ENCODE measurements at regions not wholly inside any gene's neighbourhood (a gene's known extent, or its start where the extent isn't known, plus 50 kb on each side); places are given as distances from the start of the nearest gene placed in this dataset.

DNA sequence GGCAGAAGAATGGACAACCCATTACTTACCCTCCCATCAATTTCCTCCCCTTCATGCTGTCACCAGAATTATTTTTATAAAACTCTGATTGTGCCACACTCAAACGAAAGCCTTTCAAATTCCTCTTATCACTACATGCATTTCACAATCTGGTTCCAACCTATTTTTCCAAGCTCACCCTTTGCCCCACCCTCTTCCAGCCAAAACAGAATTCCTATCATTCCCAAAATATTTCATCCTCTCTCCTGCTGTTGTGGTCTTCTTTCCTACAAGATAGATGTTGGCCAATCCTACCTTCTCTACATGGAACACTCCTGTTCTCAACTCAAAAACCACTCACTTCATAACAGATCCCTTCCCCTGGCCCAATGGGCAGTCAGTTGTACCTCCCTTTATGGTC is 111.5 kb downstream of the ELAPOR2 start:
- no peak for DNase-seq (ENCODE audit: low read depth)

DNA sequence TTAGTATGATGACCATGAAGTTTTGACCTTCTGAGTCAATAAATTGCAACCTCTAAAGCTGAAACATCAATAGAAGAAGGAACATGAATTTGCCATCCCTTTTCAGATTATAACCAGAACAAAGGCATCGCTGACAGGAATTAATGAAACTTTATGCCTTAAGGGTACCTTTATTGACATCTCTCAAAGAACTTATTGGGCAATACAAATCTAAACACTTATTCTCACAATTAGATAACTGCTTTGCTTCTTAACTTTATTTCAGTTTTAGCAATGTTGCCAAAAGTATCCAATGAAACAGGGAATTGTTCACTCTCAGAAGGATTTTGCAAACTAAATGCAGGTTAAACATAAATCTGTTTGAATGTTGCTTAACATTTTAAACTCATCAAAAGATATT is 116.0 kb downstream of the ELAPOR2 start:
- DNase-seq (ENCODE audit: low read depth), result no peak

DNA sequence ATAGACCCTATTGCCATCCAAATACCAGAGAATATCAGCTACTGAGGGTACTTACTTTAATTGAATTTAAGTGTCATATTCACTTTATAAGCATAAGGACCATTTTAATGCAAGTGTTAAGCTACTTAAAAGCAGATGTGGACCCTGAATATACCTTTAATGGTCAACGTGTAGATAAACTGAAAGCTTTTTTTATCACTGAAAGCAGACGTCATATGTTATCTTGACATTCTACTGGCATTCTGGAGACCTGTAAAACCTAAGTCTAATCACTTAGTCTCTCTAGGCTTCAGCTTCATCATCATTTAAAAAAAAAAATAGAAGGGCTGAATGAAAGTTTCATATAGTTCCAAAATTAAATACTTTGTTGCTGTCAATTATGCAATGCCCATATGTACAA is 116.5 kb downstream of the ELAPOR2 start:
- no peak for DNase-seq (ENCODE audit: low read depth)

DNA sequence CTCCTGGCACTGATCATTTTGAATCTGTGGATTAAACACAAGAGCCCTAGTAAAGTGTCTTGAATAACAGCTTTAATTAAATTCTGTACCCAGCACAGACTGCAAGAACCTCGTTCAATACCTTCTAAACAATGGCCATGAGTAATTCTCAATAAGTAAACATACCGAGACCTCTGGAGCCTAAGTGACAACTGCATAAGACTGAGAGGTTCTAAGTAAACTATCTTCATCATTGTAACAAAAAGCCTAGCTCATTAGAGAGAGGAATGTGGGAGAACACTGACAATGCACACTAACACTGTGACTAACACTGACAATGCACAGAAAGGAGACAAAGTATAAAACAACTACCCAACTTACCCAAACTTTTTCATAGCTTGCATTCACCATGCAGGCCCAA is 117.4 kb downstream of the ELAPOR2 start:
- no peak for DNase-seq (ENCODE audit: low read depth)

DNA sequence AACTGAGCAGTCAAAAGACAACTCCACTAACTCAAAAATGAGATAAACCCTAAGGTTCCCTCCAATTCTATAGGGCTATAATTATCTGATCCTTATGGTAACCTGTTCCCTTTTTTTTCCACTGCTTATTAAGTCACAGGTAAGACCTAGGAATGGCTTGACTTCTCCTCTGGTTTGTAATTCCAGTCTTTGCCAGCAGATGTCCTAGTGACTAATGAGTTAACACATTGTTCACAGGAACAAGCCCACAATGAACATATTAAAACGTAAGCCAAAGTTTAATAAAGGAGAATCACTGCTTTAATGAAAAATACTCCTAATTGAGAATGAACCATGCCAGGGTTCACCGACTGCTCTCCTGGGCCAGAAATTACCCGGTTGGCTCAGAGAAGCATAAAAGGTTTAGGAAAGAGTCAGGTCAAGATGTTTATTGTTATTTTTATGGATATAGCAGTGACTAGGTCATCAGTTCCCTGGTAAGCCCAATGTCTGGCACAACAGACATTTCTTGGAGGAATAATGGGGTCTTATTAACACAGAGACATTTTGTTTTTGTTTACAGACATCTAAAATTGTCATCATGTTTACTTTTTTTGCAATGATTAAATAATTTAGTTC is 120.1 kb downstream of the ELAPOR2 start:
- peak; percentile 20 for DNase-seq (ENCODE audit: low read depth)

DNA sequence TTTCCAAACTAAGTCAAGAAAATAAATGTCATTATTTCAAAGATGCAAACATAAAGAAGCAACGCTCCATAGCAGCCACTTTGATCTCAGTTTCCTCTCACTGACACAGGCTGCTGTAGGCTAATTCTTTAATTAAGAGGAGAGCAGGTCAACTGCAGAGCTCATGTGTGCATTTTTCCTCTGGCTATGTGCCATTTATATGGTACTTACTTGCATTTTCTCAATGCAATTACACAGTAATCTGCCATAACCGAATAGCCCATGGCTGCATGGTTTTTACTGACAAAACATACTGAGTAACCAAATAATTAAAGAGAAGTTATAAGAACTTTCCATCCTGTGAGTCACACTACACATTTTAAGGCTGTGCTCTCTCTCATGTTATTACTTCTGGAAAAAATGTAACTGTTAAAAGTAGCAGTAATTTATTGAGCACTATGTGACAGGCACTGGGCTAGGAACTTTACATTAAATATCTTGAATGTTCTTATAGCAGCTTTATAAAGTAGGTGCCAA is 122.0 kb downstream of the ELAPOR2 start:
- no peak for DNase-seq (ENCODE audit: low read depth)

DNA sequence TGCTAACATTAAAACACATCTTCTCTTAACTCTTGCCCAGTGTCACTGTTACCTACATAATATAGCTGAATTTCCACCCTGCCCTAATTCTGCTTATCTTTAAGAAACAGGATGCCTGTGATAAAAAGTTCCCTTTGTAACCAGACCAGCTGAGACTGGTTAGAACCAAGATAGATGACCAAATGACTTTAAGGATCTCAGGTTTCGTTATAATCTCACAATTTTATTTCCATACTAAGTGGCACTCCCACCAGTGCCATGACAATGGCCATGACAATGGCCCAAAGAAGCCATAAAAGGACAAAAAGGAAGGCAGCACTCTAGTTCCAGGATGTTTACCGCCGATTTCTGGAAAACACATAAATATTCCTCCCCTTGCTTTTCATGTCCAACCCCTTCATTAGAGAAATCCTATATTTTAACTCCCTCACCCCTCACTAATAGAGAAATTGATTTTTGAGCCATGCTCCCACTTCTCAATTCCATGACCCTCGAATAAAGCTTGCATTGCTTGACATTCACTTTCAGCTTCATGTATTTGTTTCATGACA is 126.1 kb downstream of the ELAPOR2 start:
- peak; percentile 42 for DNase-seq (ENCODE audit: low read depth)

DNA sequence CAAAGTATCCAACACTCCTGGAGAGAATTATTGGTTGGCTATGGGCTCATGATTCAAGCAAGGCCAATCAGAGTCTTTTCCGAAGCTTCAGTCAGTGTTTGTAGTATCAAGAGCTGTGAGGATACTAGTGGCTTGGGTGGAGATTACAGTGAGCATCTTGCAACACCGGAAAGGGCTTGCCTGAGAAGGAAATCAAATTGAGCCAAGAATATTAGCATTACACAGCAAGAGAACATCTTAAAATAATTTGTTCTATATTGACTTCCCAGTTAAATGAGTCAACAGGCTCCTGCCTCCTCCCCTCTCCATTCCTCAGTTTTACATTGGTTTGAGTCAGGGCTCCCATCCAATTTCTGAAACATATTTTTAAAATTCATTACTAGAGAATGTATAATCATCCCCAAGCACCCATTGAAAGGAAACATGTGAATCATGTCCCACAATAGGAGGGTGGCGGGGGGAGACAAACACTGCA is 127.4 kb downstream of the ELAPOR2 start:
- no peak for DNase-seq (ENCODE audit: low read depth)

DNA sequence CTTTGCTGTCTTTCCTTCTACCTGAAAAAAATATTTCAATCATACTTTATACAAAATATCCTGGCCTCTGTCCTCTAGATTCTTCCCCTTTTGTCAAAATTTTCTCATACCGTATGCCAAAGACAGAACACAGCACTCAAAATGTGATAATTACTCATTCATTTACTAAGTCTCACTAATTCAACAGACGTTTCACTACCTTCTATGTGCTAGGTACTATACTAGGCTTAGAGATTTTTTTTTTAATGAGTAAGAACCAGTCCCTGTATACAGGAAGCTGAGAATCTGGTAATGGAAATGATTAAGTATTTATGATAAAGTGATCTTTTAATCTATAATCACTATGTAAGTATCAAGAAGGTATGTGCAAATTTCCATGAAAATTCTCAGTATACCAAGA is 128.0 kb downstream of the ELAPOR2 start:
- no peak for DNase-seq (ENCODE audit: low read depth)

DNA sequence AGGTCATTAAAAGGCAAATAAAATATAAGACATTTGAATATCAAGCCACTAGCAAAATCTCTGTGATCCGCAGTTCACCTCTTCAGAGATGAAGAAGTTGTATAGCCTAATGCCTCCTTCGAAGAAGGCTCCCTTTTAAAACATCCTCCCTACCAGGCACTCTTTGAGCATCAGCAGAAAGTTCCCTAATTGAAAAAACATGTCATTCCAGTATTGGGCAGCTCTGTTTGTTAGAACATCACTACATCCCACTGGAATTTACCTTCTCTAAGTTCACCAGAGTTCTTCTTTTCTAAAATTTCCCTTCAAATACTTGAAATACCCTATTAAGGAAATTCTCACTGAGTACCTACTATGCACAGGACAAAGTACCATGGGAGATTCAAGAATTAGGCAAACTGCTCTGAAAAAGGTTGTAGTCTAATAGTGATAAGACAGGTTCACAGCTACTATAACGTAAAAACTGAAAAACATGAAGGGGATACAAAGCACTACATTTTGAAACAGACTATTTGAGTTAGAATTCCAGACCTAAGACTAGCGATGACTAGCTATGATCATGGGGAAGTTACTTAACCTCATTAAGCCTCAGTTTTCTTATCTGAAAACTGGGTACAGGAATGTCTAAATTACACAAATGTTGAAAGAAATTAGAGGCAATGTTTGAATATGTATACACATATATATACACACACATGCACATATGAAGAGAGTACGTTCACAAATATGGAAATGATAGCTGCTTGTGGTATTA is 128.7 kb downstream of the ELAPOR2 start:
- DNase-seq (ENCODE audit: low read depth), result no peak

DNA sequence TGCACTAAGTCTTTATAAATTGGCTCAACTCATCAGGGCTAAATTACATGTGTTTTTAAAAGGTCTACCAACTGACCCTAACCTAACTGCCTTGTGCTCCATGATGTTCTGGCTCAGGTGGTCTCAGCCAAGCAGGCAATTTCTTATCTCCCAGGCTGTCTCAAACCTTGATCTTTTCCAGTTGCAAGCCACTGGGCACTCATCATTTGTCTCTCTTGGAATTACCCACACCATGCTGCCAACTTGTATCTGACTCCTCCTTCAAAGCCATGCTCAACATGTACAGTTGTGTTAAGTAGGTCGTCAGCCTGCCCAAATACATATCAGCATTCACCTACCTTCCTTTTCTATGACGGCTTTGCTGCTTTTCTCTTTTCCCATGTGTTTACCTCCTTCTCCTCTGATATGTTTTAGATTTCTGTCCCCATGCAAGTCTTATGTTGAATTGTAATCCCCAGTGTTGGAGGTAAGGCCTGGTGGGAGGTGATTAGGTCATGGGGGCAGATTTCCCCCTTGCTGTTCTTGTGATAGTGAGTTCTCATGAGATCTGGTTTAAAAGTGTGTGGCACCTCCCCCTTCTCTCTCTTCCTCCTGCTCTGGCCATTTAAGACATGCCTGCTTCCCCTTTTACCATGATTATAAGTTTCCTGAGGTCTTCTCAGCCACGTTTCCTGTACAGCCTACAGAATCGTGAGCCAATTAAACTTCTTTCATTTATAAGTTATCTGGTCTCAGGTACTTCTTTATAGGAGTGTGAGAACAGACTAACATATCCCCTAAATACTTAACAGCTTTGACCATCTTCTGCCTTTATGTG is 130.0 kb downstream of the ELAPOR2 start:
- peak; percentile 26 for DNase-seq (ENCODE audit: low read depth)

DNA sequence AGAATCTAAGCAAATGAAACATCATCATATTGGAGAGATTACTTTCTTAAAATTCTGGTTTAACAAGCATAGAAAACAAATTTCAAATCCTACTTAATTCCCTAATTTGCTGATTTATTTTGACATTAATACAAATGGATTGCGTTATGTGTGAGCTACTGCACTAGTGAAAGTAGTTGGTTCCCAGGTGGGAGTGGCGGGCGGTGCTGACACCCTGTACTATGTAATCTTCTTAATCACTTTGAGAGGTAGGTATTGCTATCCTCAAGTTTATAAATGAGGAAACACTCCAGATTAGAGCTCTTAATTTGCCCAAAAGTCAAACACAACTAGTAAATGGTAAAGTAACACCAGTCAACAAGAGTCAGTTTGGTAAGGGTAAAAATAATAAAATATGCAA is 131.1 kb downstream of the ELAPOR2 start:
- no peak for DNase-seq (ENCODE audit: low read depth)

DNA sequence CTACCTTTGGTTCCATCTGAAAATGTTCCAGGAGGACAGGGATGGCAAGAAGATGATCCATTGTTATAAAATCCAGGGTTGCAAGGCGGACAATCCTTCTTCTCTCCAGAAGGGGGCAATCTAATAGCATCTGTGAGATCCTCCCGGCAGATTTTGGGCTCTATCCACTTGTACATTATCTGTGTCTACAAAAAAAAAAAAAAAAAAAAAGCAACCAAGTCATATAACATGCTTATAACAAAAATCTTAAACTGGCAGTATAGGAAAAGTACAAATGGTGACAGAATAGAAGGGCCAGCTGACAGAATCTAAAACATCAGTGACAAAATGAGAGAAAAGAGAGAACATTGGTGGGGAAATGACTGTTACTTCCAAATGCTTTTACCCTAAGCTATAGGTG is 132.7 kb downstream of the ELAPOR2 start:
- DNase-seq (ENCODE audit: low read depth), result peak; percentile 27

DNA sequence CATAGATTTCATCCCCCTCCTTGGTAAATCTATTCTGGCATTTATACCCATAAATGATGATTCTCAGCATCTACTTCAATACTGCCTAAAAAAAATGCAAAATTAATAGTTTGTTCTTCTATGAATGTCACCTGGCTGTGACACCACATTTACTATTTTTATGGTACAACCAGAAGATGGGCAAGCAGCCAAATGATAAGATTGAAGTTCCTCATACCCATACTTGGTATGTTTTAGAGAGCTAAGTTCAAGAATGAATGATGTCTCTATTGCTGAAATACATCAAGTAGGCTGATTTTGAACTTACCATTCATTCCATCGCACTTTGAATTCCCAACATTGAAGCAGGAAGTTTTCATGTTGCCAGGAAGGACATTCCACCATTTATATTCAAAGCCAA is 134.2 kb downstream of the ELAPOR2 start:
- no peak for DNase-seq (ENCODE audit: low read depth)

DNA sequence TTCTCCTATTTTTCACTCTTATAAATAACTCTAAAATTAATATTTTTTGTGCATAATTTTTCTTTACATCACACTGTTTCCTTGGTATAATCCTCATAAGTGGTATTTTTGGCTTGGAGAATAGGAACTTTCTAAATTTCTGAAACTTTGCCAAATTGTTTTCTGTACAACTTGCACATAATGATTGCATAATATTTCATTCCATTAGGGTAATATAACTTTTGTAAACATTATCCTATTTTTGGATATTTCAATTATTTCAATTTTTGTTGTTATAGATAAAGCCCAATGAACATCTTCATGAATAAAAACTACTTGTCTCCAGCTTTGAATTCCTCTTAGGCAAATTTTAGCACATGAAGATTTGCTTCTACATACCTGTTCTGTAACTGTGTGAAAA is 135.9 kb downstream of the ELAPOR2 start:
- no peak for DNase-seq (ENCODE audit: low read depth)

DNA sequence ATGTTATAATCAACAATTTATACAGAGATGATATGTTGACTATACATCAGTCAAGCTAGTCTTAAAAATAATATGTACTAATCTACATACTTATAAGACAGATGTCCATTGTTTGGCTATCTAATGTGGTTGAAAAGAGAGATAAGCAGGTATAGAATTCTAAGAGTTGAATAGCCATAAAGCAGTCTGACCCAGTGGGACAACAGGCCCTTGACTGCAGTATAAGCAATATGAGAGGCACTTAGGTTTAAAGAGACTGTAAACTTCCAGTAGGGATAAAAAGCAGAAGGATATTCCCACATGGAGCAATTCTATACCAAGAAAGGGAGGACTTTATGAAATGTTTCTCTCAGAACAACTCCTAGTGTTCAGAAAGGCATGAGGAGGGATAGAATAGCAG is 139.3 kb downstream of the ELAPOR2 start:
- DNase-seq (ENCODE audit: low read depth), result no peak

DNA sequence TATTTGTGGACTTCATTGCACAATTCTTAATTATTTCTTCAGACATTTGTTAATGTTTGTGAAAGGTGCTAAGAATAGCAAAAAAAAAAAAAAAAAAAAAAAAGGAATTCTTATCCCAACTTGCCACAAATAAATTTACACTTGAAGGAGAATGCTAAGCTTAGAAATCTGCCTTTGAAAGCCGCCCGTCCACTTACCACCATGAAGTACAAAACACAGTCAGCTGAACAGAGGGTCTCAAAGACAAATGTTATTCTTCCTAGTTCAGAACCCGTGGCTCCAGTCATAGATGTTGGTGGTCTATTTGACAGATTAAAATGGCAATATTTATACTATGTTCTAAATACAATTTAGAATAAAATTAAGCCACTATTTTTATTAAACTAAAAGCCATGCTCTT is 141.2 kb downstream of the ELAPOR2 start:
- no peak for DNase-seq (ENCODE audit: low read depth)

DNA sequence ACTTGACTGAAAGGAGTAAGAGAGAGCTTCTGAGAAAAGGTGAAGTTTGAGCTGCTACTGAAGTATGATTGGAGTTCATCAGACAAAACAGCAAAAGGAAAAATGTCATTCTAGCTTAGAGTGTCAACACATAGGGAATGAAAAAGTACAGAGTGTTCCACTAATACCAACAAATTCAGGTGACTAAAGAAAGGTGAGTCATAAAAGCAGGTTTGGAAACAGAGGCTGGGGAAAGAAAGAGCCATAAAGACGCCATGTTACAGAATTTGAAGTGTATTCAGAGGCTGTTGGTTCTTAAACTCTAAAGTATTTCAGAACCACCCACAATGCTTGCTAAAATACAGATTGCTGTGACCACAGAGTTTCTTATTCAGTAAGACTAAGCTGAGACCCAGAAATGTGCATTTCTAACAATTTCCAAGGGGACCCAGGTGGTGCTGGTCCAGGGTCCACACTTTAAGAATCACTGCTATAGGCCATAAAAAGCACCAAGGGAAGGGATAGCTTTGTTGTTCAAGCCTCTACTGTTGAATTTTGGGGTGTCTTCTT is 143.1 kb downstream of the ELAPOR2 start:
- DNase-seq (ENCODE audit: low read depth), result no peak

DNA sequence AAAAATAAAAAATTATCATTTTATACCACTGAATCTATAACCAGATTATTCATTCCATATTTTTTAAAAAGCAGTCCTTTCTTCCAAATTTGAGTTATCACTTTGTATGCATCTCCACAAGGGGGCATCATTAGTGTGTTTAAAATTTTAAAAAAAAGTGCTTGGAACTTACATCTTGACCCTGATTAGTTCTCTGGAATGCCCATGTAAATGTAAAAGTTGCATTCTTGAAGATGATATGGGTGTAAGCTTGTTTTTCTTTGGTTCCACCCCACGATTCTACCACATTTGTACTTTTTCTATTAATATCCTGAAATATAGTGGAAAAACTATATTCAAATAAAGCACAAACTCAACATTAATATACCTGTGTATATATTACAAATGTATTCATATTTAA is 144.9 kb downstream of the ELAPOR2 start:
- DNase-seq (ENCODE audit: low read depth), result no peak

Measured in CMK (cell line).